Osteocyte (in vitro differentiated cells): ENCODE measurements at regions not wholly inside any gene's neighbourhood (a gene's known extent, or its start where the extent isn't known, plus 50 kb on each side); places are given as distances from the start of the nearest gene placed in this dataset.

Experiments used
- DNase-seq: peaks from one replicate; pipeline ENCODE4 v3.0.0; 2021; ENCODE audit warnings: mixed read lengths; ENCODE audit not compliant: unreplicated experiment; ENCODE audit errors: extremely low spot score
- H3K27ac Mint-ChIP-seq: one replicate; pipeline ENCODE4 v1.8.0; 2021; ENCODE audit warnings: mild to moderate bottlenecking, mixed read lengths; ENCODE audit not compliant: unreplicated experiment
- H3K27me3 Mint-ChIP-seq: one replicate; pipeline ENCODE4 v1.8.0; 2021; ENCODE audit warnings: mixed read lengths; ENCODE audit not compliant: unreplicated experiment
- H3K36me3 Mint-ChIP-seq: one replicate; pipeline ENCODE4 v1.8.0; 2021; ENCODE audit warnings: mixed read lengths; ENCODE audit not compliant: unreplicated experiment
- H3K4me1 Mint-ChIP-seq: one replicate; pipeline ENCODE4 v1.8.0; 2021; ENCODE audit warnings: mixed read lengths; ENCODE audit not compliant: unreplicated experiment
- H3K4me3 Mint-ChIP-seq: one replicate; pipeline ENCODE4 v1.8.0; 2021; ENCODE audit warnings: mild to moderate bottlenecking, moderate library complexity, mixed read lengths; ENCODE audit not compliant: unreplicated experiment
- H3K9me3 Mint-ChIP-seq: one replicate; pipeline ENCODE4 v1.8.0; 2021; ENCODE audit warnings: mixed read lengths; ENCODE audit not compliant: unreplicated experiment
- TF ChIP-seq, protein P1 (sequence below): fragments of 200-600 bp; sonication (generic); IDR thresholded peaks from 2 replicates; pipeline ENCODE4 v1.5.0; 2021; ENCODE audit warnings: antibody characterized with exemption, mild to moderate bottlenecking, moderate library complexity

DNA sequence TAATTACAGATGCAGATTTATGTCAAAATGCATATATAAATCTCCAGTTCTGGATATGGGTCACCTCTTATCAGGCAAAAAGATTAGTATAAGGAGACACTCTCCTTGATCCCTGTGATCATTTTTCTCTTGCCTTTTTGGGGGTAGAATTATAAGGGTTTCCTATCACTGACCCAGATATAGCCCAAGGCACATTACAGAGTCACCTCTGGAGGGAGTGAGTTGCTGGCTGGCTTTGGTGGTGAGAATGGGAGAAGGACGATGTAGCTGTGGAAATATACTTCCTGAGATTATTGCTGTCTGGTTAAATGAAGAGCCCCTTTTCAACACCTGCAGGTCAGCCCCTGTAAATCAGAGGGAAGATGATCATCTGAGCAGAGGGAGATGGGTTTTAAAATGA, 418.7 kb downstream of the MTX2 start:
- no peaks in the 10 kb centered on the region for H3K9me3 Mint-ChIP-seq
- no peak overlapping the region for H3K27ac Mint-ChIP-seq
- no peak for DNase-seq
- H3K27me3 Mint-ChIP-seq: peaks cover 4% of the 10 kb centered on the region
- H3K36me3 Mint-ChIP-seq: no peaks in the 10 kb centered on the region
- no peak overlapping the region for H3K4me3 Mint-ChIP-seq
- TF ChIP-seq, protein P1, sequence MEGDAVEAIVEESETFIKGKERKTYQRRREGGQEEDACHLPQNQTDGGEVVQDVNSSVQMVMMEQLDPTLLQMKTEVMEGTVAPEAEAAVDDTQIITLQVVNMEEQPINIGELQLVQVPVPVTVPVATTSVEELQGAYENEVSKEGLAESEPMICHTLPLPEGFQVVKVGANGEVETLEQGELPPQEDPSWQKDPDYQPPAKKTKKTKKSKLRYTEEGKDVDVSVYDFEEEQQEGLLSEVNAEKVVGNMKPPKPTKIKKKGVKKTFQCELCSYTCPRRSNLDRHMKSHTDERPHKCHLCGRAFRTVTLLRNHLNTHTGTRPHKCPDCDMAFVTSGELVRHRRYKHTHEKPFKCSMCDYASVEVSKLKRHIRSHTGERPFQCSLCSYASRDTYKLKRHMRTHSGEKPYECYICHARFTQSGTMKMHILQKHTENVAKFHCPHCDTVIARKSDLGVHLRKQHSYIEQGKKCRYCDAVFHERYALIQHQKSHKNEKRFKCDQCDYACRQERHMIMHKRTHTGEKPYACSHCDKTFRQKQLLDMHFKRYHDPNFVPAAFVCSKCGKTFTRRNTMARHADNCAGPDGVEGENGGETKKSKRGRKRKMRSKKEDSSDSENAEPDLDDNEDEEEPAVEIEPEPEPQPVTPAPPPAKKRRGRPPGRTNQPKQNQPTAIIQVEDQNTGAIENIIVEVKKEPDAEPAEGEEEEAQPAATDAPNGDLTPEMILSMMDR: no peak
- H3K4me1 Mint-ChIP-seq: no peaks in the 10 kb centered on the region

DNA sequence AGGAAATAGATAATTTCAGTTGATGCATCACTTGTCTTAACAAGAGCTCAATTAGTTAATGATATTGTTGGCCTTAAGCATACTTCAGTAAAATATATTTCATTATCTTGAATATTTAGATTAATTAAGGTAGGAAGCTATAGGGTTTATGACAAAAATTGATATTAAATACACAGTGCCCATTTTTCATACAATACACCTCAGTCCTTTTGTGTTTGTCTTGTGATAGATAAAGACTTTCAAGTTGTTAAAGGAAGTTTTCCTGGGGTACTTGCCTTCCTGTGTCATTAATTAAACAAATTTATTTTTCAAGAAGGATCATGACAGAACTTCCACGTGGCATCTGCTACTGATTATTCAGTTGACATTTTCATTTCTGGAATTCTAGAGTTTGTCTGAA, 420.5 kb downstream of the MTX2 start:
- Mint-ChIP-seq H3K36me3 (no peaks in the 10 kb centered on the region), H3K4me1 (no peaks in the 10 kb centered on the region)
- DNase-seq: no peak

DNA sequence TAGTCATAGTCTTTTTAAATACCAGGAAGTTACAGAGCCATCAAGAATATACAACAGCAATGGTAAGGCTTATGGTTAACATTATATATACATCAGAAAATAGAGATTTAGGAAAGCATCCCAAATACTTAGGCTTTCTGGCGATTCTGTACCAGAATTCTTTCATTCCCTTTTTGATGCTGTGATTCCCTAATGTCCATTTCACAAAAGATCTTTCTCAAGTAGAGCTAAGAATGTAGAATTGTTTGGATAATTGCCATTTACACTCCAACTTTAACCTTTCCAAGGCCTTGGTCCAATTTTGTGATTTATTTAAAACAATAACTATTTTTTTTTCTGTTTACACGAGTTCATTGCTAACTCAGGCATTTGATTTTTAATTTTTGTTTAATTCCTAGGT, 422.2 kb downstream of the MTX2 start:
- DNase-seq: no peak
- Mint-ChIP-seq H3K4me3 (no peak overlapping the region), H3K36me3 (no peaks in the 10 kb centered on the region), H3K27ac (no peak overlapping the region), H3K27me3 (peaks cover 7% of the 10 kb centered on the region), H3K9me3 (no peaks in the 10 kb centered on the region), H3K4me1 (no peaks in the 10 kb centered on the region)
- TF ChIP-seq, protein P1: no peak

More for the DNA sequence above, 420.5 kb downstream of the MTX2 start:
- H3K4me3 Mint-ChIP-seq: no peak overlapping the region
- no peaks in the 10 kb centered on the region for H3K9me3 Mint-ChIP-seq
- peaks cover 5% of the 10 kb centered on the region for H3K27me3 Mint-ChIP-seq
- H3K27ac Mint-ChIP-seq: no peak overlapping the region
- TF ChIP-seq, protein P1: no peak

DNA sequence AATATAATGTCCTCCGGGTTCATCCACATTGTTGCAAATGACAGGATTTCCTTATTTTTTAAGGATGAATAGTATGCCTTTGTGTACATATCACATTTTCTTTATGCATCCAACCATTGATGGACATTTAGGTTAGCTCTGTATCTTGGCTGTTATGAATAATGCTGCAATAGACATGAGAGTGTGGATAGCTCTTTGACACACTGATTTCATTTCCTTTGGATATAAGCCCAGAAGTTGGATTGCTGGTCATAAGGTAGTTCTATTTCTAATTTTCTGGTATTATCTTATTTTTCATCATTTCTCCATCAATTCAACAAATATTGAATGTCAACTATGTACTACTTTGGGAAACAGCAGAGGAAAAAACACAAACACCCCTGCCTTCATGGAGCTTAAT, 423.3 kb downstream of the MTX2 start:
- no peak for DNase-seq
- TF ChIP-seq, protein P1: no peak
- Mint-ChIP-seq H3K27me3 (peaks cover 7% of the 10 kb centered on the region), H3K4me3 (no peak overlapping the region), H3K4me1 (no peaks in the 10 kb centered on the region), H3K27ac (no peak overlapping the region), H3K9me3 (no peaks in the 10 kb centered on the region), H3K36me3 (no peaks in the 10 kb centered on the region)

DNA sequence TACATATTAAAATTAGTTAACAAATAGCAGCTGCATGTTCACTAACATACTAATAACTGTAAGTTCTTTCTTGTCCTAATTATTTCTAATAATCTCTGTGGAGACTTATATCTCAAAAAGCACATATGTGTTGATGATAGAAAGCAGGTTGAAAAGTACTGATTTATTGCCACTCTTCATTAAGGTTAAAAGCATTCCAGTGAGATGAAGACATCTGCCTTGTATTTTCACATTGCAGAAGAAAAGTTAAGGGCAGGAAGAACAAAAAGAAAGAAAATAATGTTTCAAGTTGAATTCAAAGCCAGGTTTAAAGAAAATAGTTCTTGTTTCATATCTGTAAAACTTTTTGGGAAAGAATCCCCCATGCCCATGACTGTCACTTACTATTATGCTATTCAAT, 429.9 kb downstream of the MTX2 start:
- H3K4me3 Mint-ChIP-seq: no peak overlapping the region
- no peaks in the 10 kb centered on the region for H3K4me1 Mint-ChIP-seq
- DNase-seq: no peak
- H3K27me3 Mint-ChIP-seq: peaks cover 3% of the 10 kb centered on the region
- no peaks in the 10 kb centered on the region for H3K9me3 Mint-ChIP-seq
- TF ChIP-seq, protein P1: no peak
- no peak overlapping the region for H3K27ac Mint-ChIP-seq
- no peaks in the 10 kb centered on the region for H3K36me3 Mint-ChIP-seq
